ENCODE measurements at regions not wholly inside any gene's neighbourhood (a gene's known extent, or its start where the extent isn't known, plus 50 kb on each side); places are given as distances from the start of the nearest gene placed in this dataset.

- DNase-seq (ENCODE audit: low read depth) = peak; percentile 36
These were observed 107.3 kb upstream of the STARD3NL start for GRCh38 chr7:38070718-38071117.

GRCh38 chr7:38086857-38087256 lies 91.2 kb upstream of the STARD3NL start:
- no peak for DNase-seq (ENCODE audit: low read depth)

- DNase-seq (ENCODE audit: low read depth) = no peak
These were observed 75.5 kb upstream of the STARD3NL start for GRCh38 chr7:38102507-38102906.

- DNase-seq (ENCODE audit: low read depth) = peak; percentile 37
These were observed 72.1 kb upstream of the STARD3NL start for GRCh38 chr7:38105874-38106483.

GRCh38 chr7:38107486-38107893 lies 70.6 kb upstream of the STARD3NL start:
- peak; percentile 80 for DNase-seq (ENCODE audit: low read depth)

- DNase-seq (ENCODE audit: low read depth) = no peak
These were observed 66.0 kb upstream of the STARD3NL start for GRCh38 chr7:38112075-38112474.

GRCh38 chr7:38120076-38120475 lies 58.0 kb upstream of the STARD3NL start:
- no peak for DNase-seq (ENCODE audit: low read depth)

- no peak for DNase-seq (ENCODE audit: low read depth)
These were observed 55.5 kb upstream of the STARD3NL start for GRCh38 chr7:38122501-38122900.

- DNase-seq (ENCODE audit: low read depth) = no peak
These were observed 54.6 kb upstream of the STARD3NL start for GRCh38 chr7:38123494-38123893.

GRCh38 chr7:38127216-38128207 lies 50.5 kb upstream of the STARD3NL start:
- no peak for DNase-seq (ENCODE audit: low read depth)

Data from Daoy (cell line).